ENCODE measurements at regions not wholly inside any gene's neighbourhood (a gene's known extent, or its start where the extent isn't known, plus 50 kb on each side); places are given as distances from the start of the nearest gene placed in this dataset.

GRCh38 chr11:115760461-115761320, 256.5 kb upstream of the CADM1 start:
- no peak for TF ChIP-seq CTCF (IDR thresholded peaks at IDR 0.05)
- peak overlapping the region; percentile 75 for H3K4me3 ChIP-seq
- H3K4me1 ChIP-seq = no peaks in the 10 kb centered on the region
- H3K27ac ChIP-seq = no peak overlapping the region
- no peak for DNase-seq (ENCODE audit: low spot score in 2 of 2)
- H3K27me3 ChIP-seq = no peaks in the 10 kb centered on the region
- intact Hi-C loops (cut with DNase I) = no loop called here
- no peaks in the 10 kb centered on the region for H3K36me3 ChIP-seq
- H3K9me3 ChIP-seq = no peaks in the 10 kb centered on the region

GRCh38 chr11:115759622-115760460, 255.6 kb upstream of the CADM1 start:
- no peak overlapping the region for H3K27ac ChIP-seq
- intact Hi-C loops (cut with DNase I) = no loop called here

GRCh38 chr11:115758011-115758410, 253.8 kb upstream of the CADM1 start:
- Histone ChIP-seq H3K9me3 (no peaks in the 10 kb centered on the region), H3K27me3 (no peaks in the 10 kb centered on the region), H3K36me3 (no peaks in the 10 kb centered on the region), H3K27ac (no peak overlapping the region), H3K4me1 (no peaks in the 10 kb centered on the region), H3K4me3 (no peak overlapping the region)
- no peak for TF ChIP-seq CTCF (IDR thresholded peaks at IDR 0.05)
- no peak for DNase-seq (ENCODE audit: low spot score in 2 of 2)
- intact Hi-C loops (cut with DNase I) = no loop called here

More at GRCh38 chr11:115759622-115760460, 255.6 kb upstream of the CADM1 start:
- H3K9me3 ChIP-seq = no peaks in the 10 kb centered on the region
- H3K4me1 ChIP-seq = no peaks in the 10 kb centered on the region
- peak overlapping the region; percentile 75 for H3K4me3 ChIP-seq
- no peaks in the 10 kb centered on the region for H3K27me3 ChIP-seq
- no peak for DNase-seq (ENCODE audit: low spot score in 2 of 2)
- no peak for TF ChIP-seq CTCF (IDR thresholded peaks at IDR 0.05)
- no peaks in the 10 kb centered on the region for H3K36me3 ChIP-seq

GRCh38 chr11:115751243-115752015, 247.2 kb upstream of the CADM1 start:
- no peaks in the 10 kb centered on the region for H3K4me1 ChIP-seq
- H3K27me3 ChIP-seq = no peaks in the 10 kb centered on the region
- no peak for DNase-seq (ENCODE audit: low spot score in 2 of 2)
- no peaks in the 10 kb centered on the region for H3K36me3 ChIP-seq
- no peak overlapping the region for H3K4me3 ChIP-seq
- no peak overlapping the region for H3K27ac ChIP-seq
- intact Hi-C loops (cut with DNase I) = no loop called here
- TF ChIP-seq CTCF (IDR thresholded peaks at IDR 0.05) = no peak
- H3K9me3 ChIP-seq = no peaks in the 10 kb centered on the region
